ENCODE measurements at regions not wholly inside any gene's neighbourhood (a gene's known extent, or its start where the extent isn't known, plus 50 kb on each side); places are given as distances from the start of the nearest gene placed in this dataset.

DNA sequence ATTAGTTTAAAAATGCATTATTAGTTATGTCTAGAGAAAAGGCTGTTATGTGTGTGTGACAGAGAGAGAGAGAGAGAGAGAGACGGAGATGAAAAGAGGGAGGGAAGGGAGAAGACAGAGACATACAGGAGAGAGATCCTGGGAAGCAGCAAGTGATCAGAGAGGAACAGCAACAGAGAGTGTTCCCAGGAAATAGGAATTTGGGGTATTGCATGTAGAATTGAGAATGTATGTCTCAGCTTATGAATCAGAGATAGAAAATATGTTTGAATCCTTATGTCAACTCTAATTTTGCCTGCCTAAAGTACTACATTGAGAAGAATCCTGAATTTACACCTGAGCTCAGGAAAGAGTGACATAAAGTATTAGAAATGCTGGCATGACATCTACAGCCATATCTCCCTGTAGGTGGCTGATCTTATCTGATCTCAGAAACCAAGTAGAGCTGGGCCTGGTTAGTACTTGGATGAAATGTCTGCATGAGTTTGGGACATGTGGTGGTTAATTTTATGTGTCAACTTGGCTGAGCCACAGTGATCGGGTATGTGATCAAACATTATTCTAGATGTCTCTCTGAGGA lies 130.6 kb downstream of the TENT5A start:
- ATAC-seq, result no peak
- ChIA-PET RAD21 (ENCODE audit: unreplicated experiment) (no interaction called here), CTCF (no interaction called here), SMC1A (ENCODE audit: uncharacterized antibody, unreplicated experiment) (interaction anchor here (0.7 to 1.5 kb wide), 2 partner anchors 10 to 61 kb away, joined by 4 to 7 read pairs; no protein-coding TSS in a partner anchor), POLR2A (no interaction called here)
- 13% methylated on average over 2 of the region's 2 CpGs for WGBS (ENCODE audit: insufficient coverage, insufficient replicate concordance, low lambda C conversion rate, missing lambda C conversion rate)
- BruUV-seq (replicated peaks), result no TSS peak
- Histone ChIP-seq H2AFZ (ENCODE audit: control insufficient read depth, low read depth, low read length) (no peak overlapping the region), H3K9me3 (replicated peaks; ENCODE audit: control insufficient read depth, insufficient read depth, low read length) (no peaks in the 10 kb centered on the region), H3K79me2 (ENCODE audit: control insufficient read depth, insufficient read depth, low read length) (no peaks in the 10 kb centered on the region), H3K9ac (ENCODE audit: control insufficient read depth, insufficient read depth, low read length) (no peak overlapping the region), H4K20me1 (ENCODE audit: control insufficient read depth, insufficient read depth) (no peaks in the 10 kb centered on the region), H3K27me3 (replicated peaks in 1 of 2; ENCODE audit: control insufficient read depth in 2 of 2, insufficient read depth in 2 of 2, low read length in 1 of 2) (no peaks in the 10 kb centered on the region), H3K4me2 (ENCODE audit: control insufficient read depth, insufficient read depth) (no peak overlapping the region), H3K4me3 (no peak overlapping the region), H3K36me3 (ENCODE audit: control insufficient read depth in 2 of 2, insufficient read depth in 2 of 2, low read length in 1 of 2) (no peaks in the 10 kb centered on the region), H3K4me1 (ENCODE audit: control insufficient read depth, insufficient read depth, low read length) (no peaks in the 10 kb centered on the region), H3K27ac (ENCODE audit: control insufficient read depth, insufficient read depth) (no peak overlapping the region)
- TF ChIP-seq, protein P1, sequence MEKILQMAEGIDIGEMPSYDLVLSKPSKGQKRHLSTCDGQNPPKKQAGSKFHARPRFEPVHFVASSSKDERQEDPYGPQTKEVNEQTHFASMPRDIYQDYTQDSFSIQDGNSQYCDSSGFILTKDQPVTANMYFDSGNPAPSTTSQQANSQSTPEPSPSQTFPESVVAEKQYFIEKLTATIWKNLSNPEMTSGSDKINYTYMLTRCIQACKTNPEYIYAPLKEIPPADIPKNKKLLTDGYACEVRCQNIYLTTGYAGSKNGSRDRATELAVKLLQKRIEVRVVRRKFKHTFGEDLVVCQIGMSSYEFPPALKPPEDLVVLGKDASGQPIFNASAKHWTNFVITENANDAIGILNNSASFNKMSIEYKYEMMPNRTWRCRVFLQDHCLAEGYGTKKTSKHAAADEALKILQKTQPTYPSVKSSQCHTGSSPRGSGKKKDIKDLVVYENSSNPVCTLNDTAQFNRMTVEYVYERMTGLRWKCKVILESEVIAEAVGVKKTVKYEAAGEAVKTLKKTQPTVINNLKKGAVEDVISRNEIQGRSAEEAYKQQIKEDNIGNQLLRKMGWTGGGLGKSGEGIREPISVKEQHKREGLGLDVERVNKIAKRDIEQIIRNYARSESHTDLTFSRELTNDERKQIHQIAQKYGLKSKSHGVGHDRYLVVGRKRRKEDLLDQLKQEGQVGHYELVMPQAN (conservative IDR thresholded peaks at IDR 0.05), result no peak
- TF ChIP-seq SIX5 (IDR thresholded peaks at IDR 0.05; ENCODE audit: low read depth, low read length, severe bottlenecking), result no peak
- no peak for TF ChIP-seq POLR2A (IDR thresholded peaks at IDR 0.05; ENCODE audit: low read depth, low read length)
- TF ChIP-seq POU2F2 (IDR thresholded peaks at IDR 0.05; ENCODE audit: borderline replicate concordance, low read depth, low read length), result no peak
- no peak for TF ChIP-seq IRF4 (IDR thresholded peaks at IDR 0.05; ENCODE audit: low read depth, low read length)
- TF ChIP-seq MYB (IDR thresholded peaks at IDR 0.05; ENCODE audit: borderline replicate concordance, low read depth, low read length), result no peak
- TF ChIP-seq POLR2AphosphoS5 (IDR thresholded peaks at IDR 0.05; ENCODE audit: low read length), result no peak
- intact Hi-C loops (cut with micrococcal nuclease; ENCODE audit: unreplicated experiment) (no loop called here), in situ Hi-C loops (cut with MboI) (no loop called here)
- no peak for DNase-seq (ENCODE audit: low read depth, low spot score)
- FAIRE-seq, result no peak
